ENCODE measurements at regions not wholly inside any gene's neighbourhood (a gene's known extent, or its start where the extent isn't known, plus 50 kb on each side); places are given as distances from the start of the nearest gene placed in this dataset.

DNA sequence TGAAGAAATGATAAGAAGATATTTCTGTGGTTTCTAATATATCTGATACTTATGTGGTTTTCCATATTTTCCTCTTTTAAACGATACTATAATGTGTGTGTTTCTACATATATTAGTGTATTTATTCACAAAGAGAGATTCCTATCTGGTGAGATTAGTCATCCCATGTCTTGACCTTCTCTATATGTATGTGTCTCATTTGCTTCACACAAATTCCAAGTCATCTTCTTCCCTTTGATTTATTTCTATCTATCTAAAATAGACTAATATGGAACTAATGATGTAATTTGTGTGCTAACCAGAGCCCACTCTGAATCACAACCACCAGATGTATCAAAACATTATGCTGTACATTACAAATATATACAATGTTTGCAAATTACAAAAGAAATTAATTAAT, 154.7 kb upstream of the KCNMB2 start:
- Histone ChIP-seq H2AFZ (ENCODE audit: low read depth, low read length) (no peak overlapping the region), H3K27me3 (ENCODE audit: control insufficient read depth in 2 of 2, insufficient read depth in 2 of 2, low read length in 2 of 2) (no peaks in the 10 kb centered on the region), H3K4me1 (ENCODE audit: control insufficient read depth, extremely low read depth, insufficient read depth, low read length) (peaks cover 35% of the 10 kb centered on the region), H3K36me3 (ENCODE audit: control insufficient read depth in 2 of 2, extremely low read depth in 1 of 2, insufficient read depth in 2 of 2, low read length in 2 of 2) (no peaks in the 10 kb centered on the region), H4K20me1 (replicated peaks; ENCODE audit: control insufficient read depth, extremely low read depth, insufficient read depth, low read length) (no peaks in the 10 kb centered on the region), H3K9ac (replicated peaks; ENCODE audit: extremely low read depth, insufficient read depth, low read length) (no peak overlapping the region), H3K4me3 (replicated peaks in 1 of 3; ENCODE audit: insufficient read depth in 1 of 3, low read depth in 1 of 3, low read length in 3 of 3) (no peak overlapping the region), H3K79me2 (ENCODE audit: control insufficient read depth, insufficient read depth, low read length) (no peaks in the 10 kb centered on the region), H3K9me3 (replicated peaks; ENCODE audit: control insufficient read depth, insufficient read depth, low read length) (no peaks in the 10 kb centered on the region), H3K27ac (ENCODE audit: insufficient read depth, low read depth, low read length) (peak overlapping the region; percentile 52), H3K9me1 (replicated peaks; ENCODE audit: control insufficient read depth, extremely low read depth, insufficient read depth, low read length) (no peaks in the 10 kb centered on the region), H3K4me2 (ENCODE audit: insufficient read depth, low read length) (peak overlapping the region; percentile 12)
- dilution Hi-C loops (cut with MboI; ENCODE audit: extremely low pct_ligation_motif_present, low sequenced_read_pairs) (no loop called here), intact Hi-C loops (cut with micrococcal nuclease) (loop anchor here (5.0 to 10.0 kb wide), 4 partner anchors 699 to 1237 kb away; no protein-coding TSS in a partner anchor)
- TF ChIP-seq MYC (IDR thresholded peaks at IDR 0.05; ENCODE audit: low read depth, low read length) (no peak), JUN (IDR thresholded peaks at IDR 0.05; ENCODE audit: borderline replicate concordance, insufficient read depth, insufficient read length, low read depth) (peak; percentile 11), FOS (IDR thresholded peaks at IDR 0.05; ENCODE audit: borderline replicate concordance, insufficient read depth, low read length) (peak; percentile 25)
- TF ChIP-seq, protein P1, sequence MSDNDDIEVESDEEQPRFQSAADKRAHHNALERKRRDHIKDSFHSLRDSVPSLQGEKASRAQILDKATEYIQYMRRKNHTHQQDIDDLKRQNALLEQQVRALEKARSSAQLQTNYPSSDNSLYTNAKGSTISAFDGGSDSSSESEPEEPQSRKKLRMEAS (IDR thresholded peaks at IDR 0.05; ENCODE audit: insufficient read depth, insufficient read length): no peak
- FAIRE-seq (no peak), DNase-seq (ENCODE audit: low read depth, low spot score) (peak; percentile 20)
- POLR2A ChIA-PET: no interaction called here
- CTCF ChIA-PET: interaction anchor here (0.8 to 1.7 kb wide), 5 partner anchors 55 to 1509 kb away, joined by 3 to 7 read pairs (median 3); no protein-coding TSS in a partner anchor
- no TSS peak for BruUV-seq (replicated peaks)

DNA sequence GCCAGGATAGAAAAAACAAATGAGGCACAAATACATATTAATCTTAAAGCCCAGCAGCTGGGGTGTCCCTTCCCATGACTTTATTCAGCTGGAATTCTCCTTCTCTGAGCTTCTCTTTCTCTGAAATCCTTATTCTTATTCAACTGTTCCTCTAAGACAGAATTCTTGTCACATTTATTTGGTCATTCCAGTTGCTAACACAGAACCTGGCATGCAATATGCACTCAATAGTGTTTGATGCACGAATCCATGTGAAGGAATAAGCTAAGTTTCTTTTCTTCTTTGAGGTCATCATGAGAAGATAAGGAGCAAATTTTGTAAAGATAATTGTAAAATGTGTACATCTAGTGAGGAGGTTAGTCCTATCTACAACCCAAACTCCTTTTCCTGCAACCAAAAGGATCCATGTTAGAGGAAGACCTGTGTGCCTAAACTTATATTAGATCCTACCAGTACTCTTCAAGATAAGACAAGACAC, 154.2 kb upstream of the KCNMB2 start:
- Histone ChIP-seq H2AFZ (ENCODE audit: low read depth, low read length) (no peak overlapping the region), H3K4me1 (ENCODE audit: control insufficient read depth, extremely low read depth, insufficient read depth, low read length) (peaks cover 35% of the 10 kb centered on the region), H4K20me1 (replicated peaks; ENCODE audit: control insufficient read depth, extremely low read depth, insufficient read depth, low read length) (no peaks in the 10 kb centered on the region), H3K79me2 (ENCODE audit: control insufficient read depth, insufficient read depth, low read length) (no peaks in the 10 kb centered on the region), H3K36me3 (ENCODE audit: control insufficient read depth in 2 of 2, extremely low read depth in 1 of 2, insufficient read depth in 2 of 2, low read length in 2 of 2) (no peaks in the 10 kb centered on the region), H3K9ac (replicated peaks; ENCODE audit: extremely low read depth, insufficient read depth, low read length) (peak overlapping the region; percentile 53), H3K4me3 (replicated peaks in 1 of 3; ENCODE audit: insufficient read depth in 1 of 3, low read depth in 1 of 3, low read length in 3 of 3) (no peak overlapping the region), H3K9me3 (replicated peaks; ENCODE audit: control insufficient read depth, insufficient read depth, low read length) (no peaks in the 10 kb centered on the region), H3K4me2 (ENCODE audit: insufficient read depth, low read length) (peak overlapping the region; percentile 12), H3K27ac (ENCODE audit: insufficient read depth, low read depth, low read length) (peak overlapping the region; percentile 52), H3K27me3 (ENCODE audit: control insufficient read depth in 2 of 2, insufficient read depth in 2 of 2, low read length in 2 of 2) (no peaks in the 10 kb centered on the region), H3K9me1 (replicated peaks; ENCODE audit: control insufficient read depth, extremely low read depth, insufficient read depth, low read length) (no peaks in the 10 kb centered on the region)
- TF ChIP-seq, protein P1 (IDR thresholded peaks at IDR 0.05; ENCODE audit: insufficient read depth, insufficient read length): no peak
- TF ChIP-seq MYC (IDR thresholded peaks at IDR 0.05; ENCODE audit: low read depth, low read length) (no peak), CTCF (IDR thresholded peaks at IDR 0.05; ENCODE audit: extremely low read depth in 1 of 2, insufficient read depth in 1 of 2, low read depth in 1 of 2, low read length in 2 of 2) (no peak), POLR2A (IDR thresholded peaks at IDR 0.05; ENCODE audit: low read depth, low read length) (no peak), GATA2 (IDR thresholded peaks at IDR 0.05; ENCODE audit: insufficient read depth, insufficient read length, low read depth, low read length) (no peak), FOS (IDR thresholded peaks at IDR 0.05; ENCODE audit: borderline replicate concordance, insufficient read depth, low read length) (no peak), EZH2 (IDR thresholded peaks at IDR 0.05; ENCODE audit: borderline replicate concordance, low read depth, low read length, severe bottlenecking) (no peak), POLR2AphosphoS5 (IDR thresholded peaks at IDR 0.05; ENCODE audit: insufficient read depth, low read depth, low read length) (no peak), JUN (IDR thresholded peaks at IDR 0.05; ENCODE audit: borderline replicate concordance, insufficient read depth, insufficient read length, low read depth) (no peak)
- ChIA-PET POLR2A (no interaction called here), CTCF (interaction anchor here (0.8 to 1.7 kb wide), 9 partner anchors 29 to 1509 kb away, joined by 3 to 7 read pairs (median 3); no protein-coding TSS in a partner anchor)
- intact Hi-C loops (cut with micrococcal nuclease): loop anchor here (1.0 to 10.0 kb wide), 17 partner anchors 30 to 1237 kb away; no protein-coding TSS in a partner anchor
- no peak for DNase-seq (ENCODE audit: low read depth, low spot score)
- BruUV-seq (replicated peaks): TSS peak; percentile 82
- dilution Hi-C loops (cut with MboI; ENCODE audit: extremely low pct_ligation_motif_present, low sequenced_read_pairs): no loop called here
- FAIRE-seq: peak; percentile 8
